Fibroblast of peridontal ligament (primary cell): ENCODE measurements at regions not wholly inside any gene's neighbourhood (a gene's known extent, or its start where the extent isn't known, plus 50 kb on each side); places are given as distances from the start of the nearest gene placed in this dataset.

Experiments used
- DNase-seq: peaks from one replicate; pipeline ENCODE4 v3.0.0-alpha.2; 2010; ENCODE audit errors: extremely low read depth

- DNase-seq, result no peak
These were observed 642.9 kb downstream of the STPG2 start for GRCh38 chr4:97500423-97500822.

- DNase-seq, result no peak
These were observed 638.6 kb downstream of the STPG2 start for GRCh38 chr4:97504713-97505112.

GRCh38 chr4:97507587-97508245 is 635.6 kb downstream of the STPG2 start:
- DNase-seq, result no peak
